ENCODE measurements at regions not wholly inside any gene's neighbourhood (a gene's known extent, or its start where the extent isn't known, plus 50 kb on each side); places are given as distances from the start of the nearest gene placed in this dataset.

GRCh38 chr3:20849975-20850374, 664.0 kb upstream of the SGO1 start:
- H4K20me1 ChIP-seq (ENCODE audit: insufficient read depth, low read length), result no peaks in the 10 kb centered on the region
- H3K4me3 ChIP-seq (ENCODE audit: insufficient read depth, low read depth, low read length), result no peak overlapping the region
- H3K4ac ChIP-seq (ENCODE audit: low read depth, low read length), result no peak overlapping the region
- no peaks in the 10 kb centered on the region for H3K27me3 ChIP-seq (ENCODE audit: control insufficient read depth, insufficient read depth, low read length)
- no peaks in the 10 kb centered on the region for H3K36me3 ChIP-seq (ENCODE audit: control insufficient read depth, insufficient read depth, low read length)
- no peaks in the 10 kb centered on the region for H3K4me1 ChIP-seq (ENCODE audit: control insufficient read depth, insufficient read depth, low read length)
- no peak overlapping the region for H3K4me2 ChIP-seq (ENCODE audit: low read depth, low read length)
- no peaks in the 10 kb centered on the region for H3K79me1 ChIP-seq (ENCODE audit: low read depth in 1 of 2, low read length in 2 of 2)
- TF ChIP-seq NFE2L2 (IDR thresholded peaks at IDR 0.05; ENCODE audit: low read depth, low read length) (no peak), MAZ (IDR thresholded peaks at IDR 0.05; ENCODE audit: borderline replicate concordance, low read depth, low read length) (no peak)
- H2BK15ac ChIP-seq (ENCODE audit: low read depth, low read length), result no peak overlapping the region
- H3K18ac ChIP-seq (ENCODE audit: low read depth, low read length), result no peak overlapping the region
- in situ Hi-C loops (cut with MboI; ENCODE audit: low sequenced_read_pairs) (no loop called here), dilution Hi-C loops (cut with HindIII; ENCODE audit: low sequenced_read_pairs, unreplicated experiment) (no loop called here), intact Hi-C loops (cut with micrococcal nuclease) (no loop called here)
- no peak for DNase-seq
- WGBS, 2 experiments (ENCODE audit: extremely low coverage in 2 of 2, insufficient read length in 1 of 2), result no CpG with 5 or more reads among the region's 5 CpGs
- H3K9ac ChIP-seq (ENCODE audit: low read depth, low read length), result no peak overlapping the region
- no peak overlapping the region for H2AK5ac ChIP-seq (ENCODE audit: low read depth, low read length)
- no peak for ATAC-seq (ENCODE audit: low read depth)
- no peak overlapping the region for H3K14ac ChIP-seq (replicated peaks; ENCODE audit: low read depth, low read length)
- H3K23ac ChIP-seq (ENCODE audit: low read depth, low read length), result no peak overlapping the region
- H4K91ac ChIP-seq (ENCODE audit: insufficient read depth, low read depth, low read length), result no peak overlapping the region
- ChIA-PET CTCF (no interaction called here), POLR2A (ENCODE audit: unreplicated experiment) (no interaction called here)
- no peak overlapping the region for H2AK9ac ChIP-seq (replicated peaks; ENCODE audit: low read depth, low read length, poor library complexity)
- H4K8ac ChIP-seq (ENCODE audit: low read depth in 2 of 2, low read length in 2 of 2), result no peak overlapping the region
- no peak overlapping the region for H2BK5ac ChIP-seq (ENCODE audit: low read depth, low read length, poor library complexity, severe bottlenecking)
- H3K9me3 ChIP-seq (ENCODE audit: control insufficient read depth, insufficient read depth, low read length), result peaks cover 3% of the 10 kb centered on the region
- H3K9me1 ChIP-seq (ENCODE audit: insufficient read depth, low read length), result no peaks in the 10 kb centered on the region
- H3K27ac ChIP-seq (ENCODE audit: insufficient read depth, low read length), result no peak overlapping the region
- H3K56ac ChIP-seq (ENCODE audit: extremely low read depth, insufficient read depth, low read length), result no peak overlapping the region
- H2BK120ac ChIP-seq (ENCODE audit: low read depth, low read length), result no peak overlapping the region
- H2AFZ ChIP-seq (replicated peaks; ENCODE audit: low read length, poor library complexity), result no peak overlapping the region
- H2BK20ac ChIP-seq (ENCODE audit: low read depth, low read length), result no peak overlapping the region
- no peak overlapping the region for H4K5ac ChIP-seq (ENCODE audit: low read depth, low read length)
- BruUV-seq (replicated peaks), result no TSS peak
